Tibial nerve (tissue), 4 donors: ENCODE measurements at regions not wholly inside any gene's neighbourhood (a gene's known extent, or its start where the extent isn't known, plus 50 kb on each side); places are given as distances from the start of the nearest gene placed in this dataset.

ENCODE experiments used
- CTCF ChIP-seq, 5 experiments: fragments of 200-600 bp in 3 of 5; fragments of 450-650 bp in 2 of 5; sonication (generic) in 3 of 5; IDR thresholded peaks; one replicate each; pipeline ENCODE4 v1.5.1; 2016 to 2019; ENCODE audit warnings: antibody characterized with exemption in 5 of 5, mild to moderate bottlenecking in 3 of 5, moderate library complexity in 2 of 5
- EP300 ChIP-seq, 2 donors: sonication (generic); formaldehyde crosslinking; IDR thresholded peaks; one replicate each; pipeline ENCODE4 v1.6.1; 2017; ENCODE audit warnings: antibody characterized with exemption in 2 of 2, mild to moderate bottlenecking in 1 of 2
- POLR2A ChIP-seq, 2 donors: fragments of 450-650 bp; IDR thresholded peaks; one replicate each; pipeline ENCODE4 v1.6.1; 2017; ENCODE audit warnings: antibody characterized with exemption in 2 of 2, mild to moderate bottlenecking in 2 of 2, moderate library complexity in 2 of 2

GRCh38 chrX:46330981-46331380 is 214.2 kb downstream of the ZNF674 start:
- no peak for TF ChIP-seq CTCF (IDR thresholded peaks at IDR 0.05)
- no peak for TF ChIP-seq POLR2A (IDR thresholded peaks at IDR 0.05)
- no peak for TF ChIP-seq EP300 (IDR thresholded peaks at IDR 0.05)
